ENCODE measurements at regions not wholly inside any gene's neighbourhood (a gene's known extent, or its start where the extent isn't known, plus 50 kb on each side); places are given as distances from the start of the nearest gene placed in this dataset.

GRCh38 chr5:61953913-61954312 lies 352.1 kb upstream of the KIF2A start:
- TF ChIP-seq CTCF (IDR thresholded peaks at IDR 0.05; ENCODE audit: control extremely low read depth in 1 of 3, insufficient read depth in 1 of 3, low read depth in 1 of 3, low read length in 3 of 3) (no peak), POLR2A (IDR thresholded peaks at IDR 0.05; ENCODE audit: control extremely low read depth in 1 of 2, low read depth in 2 of 2, low read length in 2 of 2) (no peak), EZH2 (IDR thresholded peaks at IDR 0.05; ENCODE audit: low read depth, low read length, severe bottlenecking) (no peak), POLR2AphosphoS5 (IDR thresholded peaks at IDR 0.05; ENCODE audit: low read depth, low read length) (no peak)
